ENCODE measurements at regions not wholly inside any gene's neighbourhood (a gene's known extent, or its start where the extent isn't known, plus 50 kb on each side); places are given as distances from the start of the nearest gene placed in this dataset.

DNA sequence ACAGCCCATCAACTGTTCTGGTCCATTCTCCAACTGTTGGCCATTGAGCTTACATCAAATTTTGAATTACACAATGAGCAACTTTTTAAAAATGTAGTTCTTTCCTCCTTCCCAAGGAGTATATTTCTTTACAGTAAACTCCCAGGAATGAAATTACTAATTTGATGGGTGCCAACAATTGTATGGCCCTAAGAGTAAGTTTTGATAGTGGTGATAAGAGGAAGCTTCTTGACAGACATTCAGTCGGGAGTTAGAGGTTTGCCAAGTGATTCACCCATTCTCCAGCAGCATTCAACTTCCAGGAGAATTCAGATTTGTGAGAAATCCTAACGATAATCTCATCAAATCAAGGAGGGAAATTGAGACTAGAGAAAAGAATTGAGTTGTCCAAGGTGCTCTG is 579.9 kb downstream of the ACTL7B start:
- TF ChIP-seq ZNF214 (tag by site-specific recombination; IDR thresholded peaks at IDR 0.05; ENCODE audit: borderline replicate concordance), result no peak
- TF ChIP-seq, protein P1, sequence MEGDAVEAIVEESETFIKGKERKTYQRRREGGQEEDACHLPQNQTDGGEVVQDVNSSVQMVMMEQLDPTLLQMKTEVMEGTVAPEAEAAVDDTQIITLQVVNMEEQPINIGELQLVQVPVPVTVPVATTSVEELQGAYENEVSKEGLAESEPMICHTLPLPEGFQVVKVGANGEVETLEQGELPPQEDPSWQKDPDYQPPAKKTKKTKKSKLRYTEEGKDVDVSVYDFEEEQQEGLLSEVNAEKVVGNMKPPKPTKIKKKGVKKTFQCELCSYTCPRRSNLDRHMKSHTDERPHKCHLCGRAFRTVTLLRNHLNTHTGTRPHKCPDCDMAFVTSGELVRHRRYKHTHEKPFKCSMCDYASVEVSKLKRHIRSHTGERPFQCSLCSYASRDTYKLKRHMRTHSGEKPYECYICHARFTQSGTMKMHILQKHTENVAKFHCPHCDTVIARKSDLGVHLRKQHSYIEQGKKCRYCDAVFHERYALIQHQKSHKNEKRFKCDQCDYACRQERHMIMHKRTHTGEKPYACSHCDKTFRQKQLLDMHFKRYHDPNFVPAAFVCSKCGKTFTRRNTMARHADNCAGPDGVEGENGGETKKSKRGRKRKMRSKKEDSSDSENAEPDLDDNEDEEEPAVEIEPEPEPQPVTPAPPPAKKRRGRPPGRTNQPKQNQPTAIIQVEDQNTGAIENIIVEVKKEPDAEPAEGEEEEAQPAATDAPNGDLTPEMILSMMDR (tag by site-specific recombination; IDR thresholded peaks at IDR 0.05), result no peak
- TF ChIP-seq ZNF629 (tag by site-specific recombination; IDR thresholded peaks at IDR 0.05), result no peak
- TF ChIP-seq TCF7L2 (IDR thresholded peaks at IDR 0.05; ENCODE audit: borderline replicate concordance, low read depth, low read length), result no peak
- TF ChIP-seq ZNF391 (tag by site-specific recombination; IDR thresholded peaks at IDR 0.05; ENCODE audit: borderline replicate concordance, low read depth), result no peak
- TF ChIP-seq, protein P2, sequence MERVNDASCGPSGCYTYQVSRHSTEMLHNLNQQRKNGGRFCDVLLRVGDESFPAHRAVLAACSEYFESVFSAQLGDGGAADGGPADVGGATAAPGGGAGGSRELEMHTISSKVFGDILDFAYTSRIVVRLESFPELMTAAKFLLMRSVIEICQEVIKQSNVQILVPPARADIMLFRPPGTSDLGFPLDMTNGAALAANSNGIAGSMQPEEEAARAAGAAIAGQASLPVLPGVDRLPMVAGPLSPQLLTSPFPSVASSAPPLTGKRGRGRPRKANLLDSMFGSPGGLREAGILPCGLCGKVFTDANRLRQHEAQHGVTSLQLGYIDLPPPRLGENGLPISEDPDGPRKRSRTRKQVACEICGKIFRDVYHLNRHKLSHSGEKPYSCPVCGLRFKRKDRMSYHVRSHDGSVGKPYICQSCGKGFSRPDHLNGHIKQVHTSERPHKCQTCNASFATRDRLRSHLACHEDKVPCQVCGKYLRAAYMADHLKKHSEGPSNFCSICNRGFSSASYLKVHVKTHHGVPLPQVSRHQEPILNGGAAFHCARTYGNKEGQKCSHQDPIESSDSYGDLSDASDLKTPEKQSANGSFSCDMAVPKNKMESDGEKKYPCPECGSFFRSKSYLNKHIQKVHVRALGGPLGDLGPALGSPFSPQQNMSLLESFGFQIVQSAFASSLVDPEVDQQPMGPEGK (tag by site-specific recombination; IDR thresholded peaks at IDR 0.05), result no peak
- TF ChIP-seq ZFP41 (tag by site-specific recombination; IDR thresholded peaks at IDR 0.05; ENCODE audit: borderline replicate concordance), result no peak
- TF ChIP-seq ZNF549 (tag by site-specific recombination; IDR thresholded peaks at IDR 0.05), result no peak
- TF ChIP-seq ZNF510 (tag by site-specific recombination; IDR thresholded peaks at IDR 0.05; ENCODE audit: insufficient replicate concordance), result no peak
